ENCODE measurements at regions not wholly inside any gene's neighbourhood (a gene's known extent, or its start where the extent isn't known, plus 50 kb on each side); places are given as distances from the start of the nearest gene placed in this dataset.

DNA sequence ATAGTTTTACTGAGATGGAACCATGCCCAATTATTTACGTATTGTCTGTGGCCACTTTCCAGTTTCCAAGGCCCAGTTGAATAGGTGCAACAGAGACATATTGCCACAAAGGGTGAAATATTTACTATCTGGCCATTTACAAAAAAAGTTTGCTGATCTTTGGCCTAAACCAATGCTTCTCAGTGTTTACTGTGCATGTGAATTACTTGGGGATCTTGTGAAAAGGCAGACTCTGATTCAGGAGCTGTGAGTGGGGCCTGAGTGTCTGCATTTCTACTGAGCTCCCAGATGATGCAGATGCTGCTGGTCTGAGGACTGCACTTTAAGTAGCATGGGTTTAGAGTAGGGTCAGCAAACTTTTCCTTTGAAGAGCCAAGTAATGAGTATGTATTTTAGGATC, 94.1 kb upstream of the PDE5A start:
- TF ChIP-seq EZH2 (IDR thresholded peaks at IDR 0.05) (no peak), POLR2AphosphoS5 (IDR thresholded peaks at IDR 0.05; ENCODE audit: borderline replicate concordance, low read depth, low read length) (no peak)
